T-helper 1 cell (primary cell): ENCODE measurements at regions not wholly inside any gene's neighbourhood (a gene's known extent, or its start where the extent isn't known, plus 50 kb on each side); places are given as distances from the start of the nearest gene placed in this dataset.

Experiments used
- DNase-seq, 5 donors: peaks; one replicate each; pipeline ENCODE4 v3.0.0-alpha.2; 2012 to 2020

DNA sequence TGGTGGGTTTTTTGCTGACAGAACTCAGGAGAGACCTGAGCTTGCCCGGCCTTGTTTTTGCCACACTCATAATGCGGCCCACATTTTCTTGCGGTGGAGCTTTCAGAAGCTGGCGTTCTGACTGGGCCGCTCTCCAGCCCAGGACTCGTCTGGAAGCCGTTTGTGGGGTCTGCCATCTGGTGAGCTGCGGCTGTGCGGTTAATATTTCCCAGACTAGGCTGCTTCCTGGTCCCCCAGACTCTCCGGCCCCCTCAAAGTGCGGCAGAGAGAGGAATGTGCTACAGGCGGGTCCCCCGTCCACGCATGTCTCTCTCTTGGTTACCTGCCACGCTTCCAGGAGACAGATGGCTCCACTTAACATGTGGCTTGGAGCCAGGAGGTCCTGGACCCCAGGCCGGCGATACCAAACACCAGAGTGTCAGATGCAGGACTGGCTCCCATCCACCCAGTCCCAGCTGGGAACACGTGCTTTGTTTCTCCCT, 128.9 kb upstream of the PMEPA1 start:
- DNase-seq: no peak

DNA sequence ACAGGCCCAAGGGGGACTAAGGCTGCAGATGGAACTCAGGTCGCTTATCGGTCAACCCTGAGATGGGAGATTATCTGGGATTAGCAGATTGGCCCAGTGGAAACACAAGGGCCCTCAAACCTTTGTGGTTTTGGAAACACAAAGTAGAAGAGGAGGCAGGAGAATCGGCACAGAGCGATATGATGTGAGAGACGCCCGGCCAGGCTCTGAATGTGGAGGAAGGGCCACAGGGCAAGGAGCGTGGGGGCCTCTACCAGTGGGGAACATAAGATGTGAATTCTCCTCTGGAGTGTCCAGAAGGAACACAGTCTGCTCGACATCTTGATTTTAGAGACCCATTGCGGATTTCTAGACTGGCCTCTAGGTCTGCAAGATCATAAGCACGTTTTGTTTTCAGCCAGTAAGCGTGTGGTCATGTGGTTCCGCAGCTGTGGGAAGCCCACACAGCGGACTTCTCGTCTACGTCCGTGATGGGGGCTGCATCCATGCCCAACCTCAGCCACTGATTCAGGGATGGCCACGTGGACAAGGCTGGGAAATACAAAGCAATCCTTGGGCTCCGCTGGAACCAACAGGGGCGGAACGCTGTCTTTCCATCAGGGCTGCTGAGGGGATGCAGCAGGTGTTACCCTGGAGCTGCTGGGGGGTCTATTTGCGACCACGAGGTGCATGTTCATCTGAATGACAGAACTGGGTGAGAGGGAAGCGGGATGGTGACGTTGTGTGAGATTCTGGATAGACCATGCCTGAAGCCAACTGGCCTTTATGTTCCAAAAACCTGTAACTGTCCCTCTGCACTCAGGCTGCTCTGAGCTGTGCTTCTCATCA, 127.6 kb upstream of the PMEPA1 start:
- no peak for DNase-seq

DNA sequence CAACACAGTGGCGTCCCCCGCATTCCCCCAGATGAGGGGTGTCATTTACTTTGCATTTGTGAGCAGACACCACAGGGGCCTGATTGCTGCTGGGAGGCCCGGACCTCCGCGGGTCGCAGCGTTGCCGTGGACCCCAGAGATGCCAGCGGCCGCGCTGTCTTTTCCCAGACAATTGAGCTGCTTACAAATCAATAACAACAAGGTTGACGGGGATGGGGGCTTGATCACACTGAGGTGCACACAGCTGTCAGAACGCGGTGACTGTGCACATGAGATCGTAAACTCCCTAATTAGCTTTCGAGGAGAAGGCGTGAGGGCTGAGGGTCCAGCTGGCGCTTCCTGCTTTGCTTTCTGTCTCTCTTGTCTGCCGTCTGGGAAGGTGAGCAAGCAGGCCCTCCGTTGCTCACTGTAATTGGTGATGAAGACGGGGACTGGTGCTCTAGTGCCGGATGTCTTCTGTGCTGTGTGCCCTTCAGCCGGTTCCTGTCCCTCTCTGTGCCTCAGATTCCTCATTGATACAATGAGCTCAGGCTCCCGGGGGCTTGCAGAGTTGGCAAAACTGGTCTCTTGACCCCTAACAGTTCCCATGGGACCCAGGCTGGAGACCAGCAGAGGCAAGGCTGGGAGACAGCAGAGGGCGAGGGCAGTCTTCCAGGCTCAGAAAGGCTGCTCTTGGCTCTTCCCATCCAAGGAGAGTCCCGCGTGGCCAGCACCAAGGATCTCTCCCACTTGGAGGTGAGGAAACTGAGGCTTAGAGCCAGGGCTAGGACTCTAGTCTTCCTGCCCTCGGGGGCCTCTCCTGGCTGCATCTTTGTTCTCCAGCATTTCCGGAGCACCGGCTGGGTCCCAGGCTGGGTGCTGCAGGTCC, 126.0 kb upstream of the PMEPA1 start:
- no peak for DNase-seq

DNA sequence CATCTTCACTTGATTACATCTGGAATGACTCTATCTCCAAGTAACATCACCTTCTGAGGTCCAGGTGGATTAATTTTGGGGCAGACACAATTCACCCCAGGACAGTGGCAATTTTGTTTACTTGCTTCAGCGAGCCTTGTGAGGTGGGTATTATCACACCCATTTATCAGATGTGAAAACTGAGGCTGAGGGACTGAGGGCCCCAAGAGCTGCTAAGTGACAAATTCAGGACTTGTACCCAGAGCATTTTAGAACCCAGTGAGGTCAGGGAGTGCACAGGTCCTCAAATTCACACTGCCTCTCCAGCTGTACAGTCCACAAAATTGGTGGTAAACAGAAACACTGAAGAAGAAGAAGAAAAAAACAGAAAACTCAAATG, 125.2 kb upstream of the PMEPA1 start:
- DNase-seq: no peak

DNA sequence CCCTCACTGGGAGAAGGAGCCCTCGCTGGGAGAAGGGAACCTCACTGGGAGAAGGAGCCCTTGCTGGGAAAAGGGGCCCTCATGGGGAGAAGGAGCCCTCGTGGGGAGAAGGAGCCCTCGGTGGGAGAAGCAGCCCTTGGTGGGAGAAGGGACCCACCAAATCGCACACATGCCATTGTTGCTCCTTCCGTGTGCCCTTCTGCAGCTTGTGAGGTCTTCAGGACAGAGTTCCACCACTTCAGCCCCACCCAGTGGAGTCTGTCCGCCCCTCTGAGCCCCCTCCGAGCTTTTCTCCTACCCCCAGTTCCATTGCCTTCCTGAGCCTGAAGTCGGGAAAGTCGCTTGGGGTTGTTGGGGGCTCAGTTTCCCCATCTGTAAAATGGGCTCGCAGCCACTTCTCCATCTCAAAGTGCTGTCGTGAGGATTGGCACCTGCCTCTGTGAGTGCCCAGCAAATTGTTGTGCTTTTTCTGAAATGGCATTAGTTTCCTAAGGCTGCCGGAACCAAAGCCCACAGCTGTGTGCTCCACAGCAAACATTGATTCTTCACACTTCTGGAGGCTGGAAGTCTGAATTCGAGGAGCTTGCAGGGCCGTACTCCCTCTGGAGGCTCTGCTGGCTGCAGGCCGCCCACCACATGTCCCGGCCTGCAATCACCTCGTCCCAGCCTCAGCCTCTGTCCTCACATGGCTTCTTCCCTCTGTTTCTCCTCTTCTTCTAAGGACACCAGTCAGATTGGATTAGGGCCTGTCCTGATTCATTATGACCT, 124.7 kb upstream of the PMEPA1 start:
- DNase-seq: no peak

DNA sequence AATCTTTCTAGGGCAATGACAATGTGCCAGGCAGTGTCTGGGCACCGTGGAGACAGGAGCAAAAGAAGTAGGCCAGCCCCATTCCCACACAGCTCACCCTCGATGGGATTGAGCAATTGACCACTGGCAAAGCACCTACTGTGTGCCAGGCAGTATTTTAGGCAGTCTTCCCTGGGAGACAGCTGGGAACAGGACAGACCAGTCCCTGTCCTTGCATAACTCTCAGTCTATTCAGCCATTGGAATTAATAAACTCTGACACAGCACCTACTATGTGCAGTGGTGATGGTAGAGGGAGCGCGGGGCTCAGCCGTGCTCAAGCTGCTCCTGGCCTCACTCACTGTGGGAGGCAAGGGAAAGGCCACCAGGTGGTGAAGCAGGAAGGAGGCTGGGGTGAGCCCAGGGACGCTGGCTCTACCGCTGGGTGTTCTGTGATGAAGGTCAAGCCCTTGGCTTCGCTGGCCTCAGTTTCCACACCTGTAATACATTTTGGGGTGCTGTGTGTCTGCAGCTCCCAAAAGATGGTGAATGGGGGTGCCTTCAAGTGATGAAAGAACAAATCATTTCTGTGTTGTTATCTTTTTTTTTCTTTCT, 122.3 kb upstream of the PMEPA1 start:
- DNase-seq: no peak

DNA sequence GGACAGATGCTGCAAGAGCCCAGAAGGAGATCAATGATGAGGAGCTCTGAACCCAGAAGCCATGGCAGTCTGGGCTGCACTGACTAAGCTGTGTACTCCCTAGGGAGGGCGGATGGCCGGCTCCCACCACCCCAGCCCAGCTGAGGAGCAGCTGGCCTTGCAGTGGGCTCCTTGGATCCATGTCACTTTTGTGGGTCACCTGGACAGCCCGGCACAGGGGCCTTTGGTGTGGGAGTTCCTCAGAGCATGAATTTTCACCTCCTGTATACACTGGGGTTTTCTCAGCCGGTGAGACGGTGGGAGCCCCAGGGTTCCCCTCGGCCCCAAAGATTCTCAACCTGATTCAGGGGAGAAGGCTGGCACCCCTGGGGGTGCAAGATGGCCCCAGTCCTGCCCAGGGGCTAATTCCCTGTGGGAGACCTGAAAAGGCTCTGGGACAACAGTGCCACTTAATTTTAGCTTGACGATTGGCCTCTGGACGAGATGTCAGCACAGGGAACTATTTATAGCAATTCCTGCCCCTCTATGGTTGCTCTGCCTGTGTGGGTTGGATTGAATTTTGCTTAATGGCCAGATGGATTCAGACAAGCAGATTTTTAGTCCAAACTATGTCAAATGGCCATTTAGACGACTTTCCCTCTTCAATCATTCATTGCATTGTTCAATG, 121.6 kb upstream of the PMEPA1 start:
- no peak for DNase-seq

DNA sequence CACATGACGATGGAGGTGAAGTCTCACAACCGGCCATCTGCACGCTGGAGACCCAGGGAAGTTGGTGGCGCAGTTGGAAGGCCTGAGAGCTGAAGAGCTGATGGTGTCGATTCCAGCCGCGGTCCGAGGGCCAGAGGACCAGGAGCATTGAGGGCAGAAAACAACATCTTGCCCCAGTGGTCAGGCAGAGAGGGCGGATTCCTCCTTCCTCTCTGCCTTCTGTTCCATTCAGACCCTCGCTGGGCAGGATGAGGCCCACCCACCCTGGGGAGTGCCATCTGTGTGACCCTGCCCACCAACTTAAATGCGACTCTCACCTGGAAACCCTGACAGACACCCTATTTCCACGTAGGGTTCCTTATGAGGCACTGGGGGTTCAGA, 120.7 kb upstream of the PMEPA1 start:
- no peak for DNase-seq

DNA sequence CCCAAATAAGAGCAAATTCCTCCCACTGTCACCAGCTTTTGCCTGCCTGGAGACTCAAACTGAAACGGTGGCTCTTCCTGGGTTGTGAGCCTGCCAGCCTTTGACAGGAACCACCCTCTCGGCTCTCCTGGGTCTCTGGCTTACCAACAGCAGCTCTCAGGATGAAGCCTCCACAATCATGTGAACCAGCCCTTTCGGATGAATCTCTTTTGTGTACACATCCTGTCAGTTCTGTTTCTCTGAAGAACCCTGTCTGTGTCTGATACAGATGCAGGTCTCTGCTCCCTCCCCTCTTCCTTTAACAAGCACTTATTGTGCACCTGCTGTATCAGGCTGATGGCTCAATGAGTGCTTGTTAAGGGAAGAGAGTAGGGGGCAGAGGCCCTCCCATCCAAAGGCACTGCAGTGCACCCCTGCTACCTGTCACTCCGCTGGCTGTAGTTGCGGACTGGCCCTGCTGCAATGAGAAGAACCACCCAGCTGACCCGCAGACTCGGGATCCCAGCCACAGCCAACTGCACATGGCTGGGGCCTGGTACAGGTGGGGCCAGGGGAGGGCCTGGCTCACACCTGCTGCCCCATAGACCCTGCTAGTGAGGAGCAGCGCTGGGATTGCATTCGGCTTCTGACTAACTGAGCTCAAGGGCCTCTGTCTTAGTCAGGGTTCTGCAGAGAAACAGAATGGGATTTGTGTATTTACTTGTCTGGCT, 120.1 kb upstream of the PMEPA1 start:
- no peak for DNase-seq

DNA sequence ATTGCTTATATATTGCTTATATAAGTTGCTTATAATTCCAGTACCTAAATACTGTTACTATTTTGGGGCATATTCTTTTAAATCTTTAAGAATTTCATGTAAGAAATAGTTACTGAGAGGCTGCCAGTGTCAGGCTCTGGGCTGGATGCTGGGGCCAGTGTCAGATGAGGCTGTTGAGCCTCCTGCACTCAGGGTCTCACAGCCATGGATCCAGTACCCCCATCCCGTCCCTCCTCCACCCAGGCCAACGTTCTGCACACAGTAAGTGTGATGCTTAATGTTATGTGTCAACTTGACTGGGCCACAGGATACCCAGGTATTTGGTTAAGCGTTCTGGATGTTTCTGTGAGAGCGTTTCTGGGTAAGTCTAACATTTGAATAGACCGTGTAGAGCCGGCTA, 119.5 kb upstream of the PMEPA1 start:
- no peak for DNase-seq

DNA sequence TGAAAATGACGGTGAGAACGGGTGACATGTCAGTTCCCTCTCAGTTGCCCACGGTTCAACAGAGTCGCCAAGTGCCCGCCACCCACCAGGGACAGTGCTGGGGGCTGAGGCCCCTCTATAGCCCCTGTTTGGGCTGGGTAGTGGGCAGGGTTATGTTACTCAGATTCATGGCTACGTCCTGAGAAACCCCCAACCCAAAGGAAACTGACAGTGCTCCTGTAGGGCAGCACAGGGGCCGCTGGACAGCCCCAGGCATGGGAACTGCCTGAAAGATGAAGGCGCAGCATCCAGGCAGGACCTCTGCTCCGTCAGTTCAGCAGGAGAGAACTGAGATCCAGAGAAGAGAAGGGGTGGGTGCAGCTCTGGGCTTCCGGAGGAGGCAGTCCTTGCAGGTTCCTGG, 118.9 kb upstream of the PMEPA1 start:
- no peak for DNase-seq

DNA sequence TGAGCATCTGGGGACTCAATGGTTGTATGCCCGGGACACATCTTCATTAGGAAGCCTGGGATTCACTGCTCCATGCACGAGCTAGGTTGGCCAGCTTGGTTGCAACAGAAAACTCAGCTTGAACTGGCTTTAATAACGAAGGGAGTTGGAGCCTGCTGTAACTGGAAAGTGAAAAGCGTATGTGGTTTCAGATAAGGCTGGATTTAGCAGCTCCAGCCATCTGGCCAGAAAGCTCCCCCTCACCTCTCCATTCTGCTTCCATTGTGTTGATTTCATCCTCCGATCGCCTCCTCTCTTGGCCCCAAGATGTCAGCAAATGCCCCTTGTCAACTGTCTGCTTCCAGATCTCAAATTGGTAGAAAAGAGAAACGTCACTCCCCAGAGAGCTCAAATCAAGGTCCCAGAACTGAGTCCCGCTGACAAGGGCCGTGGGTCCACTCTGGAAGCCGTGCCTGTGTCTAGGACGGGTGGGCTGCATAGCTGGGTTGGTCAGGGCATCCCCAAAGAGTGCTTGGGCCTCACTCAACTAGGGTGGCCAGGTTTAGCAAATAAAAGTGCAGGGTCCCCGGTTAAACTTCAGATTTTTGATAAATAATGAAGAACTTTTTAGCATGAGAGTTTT, 117.0 kb upstream of the PMEPA1 start:
- DNase-seq: no peak

DNA sequence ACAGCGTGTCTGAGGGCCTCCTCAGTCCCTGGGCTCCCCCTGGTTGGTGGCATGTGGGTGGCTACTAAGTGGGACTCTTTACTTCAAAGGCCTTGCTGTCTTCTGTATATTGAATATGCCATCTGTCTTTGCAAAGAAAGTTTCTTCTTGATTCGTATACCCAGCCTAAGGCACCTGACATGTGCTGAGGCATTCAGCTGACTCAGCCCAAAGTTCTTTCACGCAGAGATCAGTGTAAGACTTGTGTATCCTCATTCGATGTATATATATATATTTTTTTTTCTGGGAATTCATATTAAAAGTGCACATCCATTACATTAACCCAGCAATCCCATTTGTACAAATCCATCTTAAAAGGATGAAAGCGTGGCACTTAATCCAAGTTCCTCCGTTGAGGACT, 115.1 kb upstream of the PMEPA1 start:
- DNase-seq: no peak

DNA sequence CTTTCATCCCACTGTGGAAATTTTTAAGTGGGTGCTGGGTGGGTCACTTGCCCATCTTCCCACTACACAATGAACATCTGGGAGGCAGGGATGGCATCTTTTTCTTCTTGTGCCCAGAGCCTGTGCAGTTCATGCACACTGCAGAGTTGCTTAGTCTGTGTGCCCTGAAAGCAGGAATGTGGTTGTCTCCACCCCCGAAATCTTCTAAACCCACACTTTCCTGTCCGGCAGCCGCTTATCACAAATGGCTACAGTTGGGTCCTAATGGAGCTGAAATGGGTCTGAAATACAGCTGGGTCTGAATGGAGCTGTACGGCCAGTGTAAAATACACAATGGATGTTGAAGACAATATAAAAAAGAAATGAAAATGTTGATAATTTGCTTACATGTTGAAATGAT, 112.1 kb upstream of the PMEPA1 start:
- DNase-seq: no peak

DNA sequence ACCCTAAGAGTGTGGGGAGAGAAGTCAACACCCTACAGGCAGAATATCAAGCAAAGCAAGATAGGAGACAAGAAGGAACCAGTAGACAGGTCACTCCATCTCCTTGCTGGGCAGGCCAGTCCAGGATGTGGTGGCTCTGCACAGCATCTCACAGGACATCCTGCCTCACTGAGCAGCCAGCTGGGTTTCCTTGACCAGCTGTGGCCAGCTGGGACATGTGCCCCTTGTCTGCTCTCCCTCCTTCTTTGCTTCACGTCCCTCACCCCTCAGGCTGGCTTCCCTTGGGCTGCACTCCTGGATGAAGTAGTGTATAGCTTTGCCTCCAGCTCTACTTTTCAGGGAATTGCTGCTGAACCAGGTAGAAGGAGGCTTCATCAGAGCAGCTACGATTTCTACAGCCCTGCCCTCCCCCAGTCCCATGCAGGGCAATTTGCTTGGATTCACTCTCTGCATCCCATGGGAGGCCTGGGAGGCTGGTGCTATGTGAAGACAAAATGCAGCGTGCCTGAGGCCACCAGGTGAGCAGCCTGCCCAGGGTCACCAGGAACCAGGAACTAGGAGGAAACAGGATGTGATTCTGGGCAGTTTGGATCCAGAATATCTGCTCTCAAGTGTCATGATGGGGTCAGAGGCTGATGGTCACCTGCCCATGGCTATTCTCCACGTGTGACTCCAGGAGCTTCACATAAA, 110.0 kb upstream of the PMEPA1 start:
- no peak for DNase-seq

DNA sequence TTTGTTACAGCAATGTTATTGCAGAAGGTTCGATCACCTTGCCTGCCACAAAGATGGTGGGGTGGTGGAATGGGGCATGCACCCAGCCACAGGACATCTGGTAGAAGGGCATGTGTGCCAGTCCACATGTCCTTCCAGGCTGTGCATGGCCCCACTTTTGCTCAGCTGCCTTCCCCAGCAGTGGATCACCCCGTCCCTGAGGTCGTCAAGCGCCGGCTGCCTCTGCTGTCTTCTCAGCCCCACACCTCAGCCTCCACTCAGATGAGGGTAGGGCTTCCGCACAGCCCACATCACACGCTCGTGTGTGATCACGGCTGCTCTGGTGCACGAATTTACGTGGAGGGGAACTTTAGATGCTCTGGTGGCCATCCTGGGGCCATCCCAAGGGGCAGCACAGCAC, 109.5 kb upstream of the PMEPA1 start:
- DNase-seq: no peak

DNA sequence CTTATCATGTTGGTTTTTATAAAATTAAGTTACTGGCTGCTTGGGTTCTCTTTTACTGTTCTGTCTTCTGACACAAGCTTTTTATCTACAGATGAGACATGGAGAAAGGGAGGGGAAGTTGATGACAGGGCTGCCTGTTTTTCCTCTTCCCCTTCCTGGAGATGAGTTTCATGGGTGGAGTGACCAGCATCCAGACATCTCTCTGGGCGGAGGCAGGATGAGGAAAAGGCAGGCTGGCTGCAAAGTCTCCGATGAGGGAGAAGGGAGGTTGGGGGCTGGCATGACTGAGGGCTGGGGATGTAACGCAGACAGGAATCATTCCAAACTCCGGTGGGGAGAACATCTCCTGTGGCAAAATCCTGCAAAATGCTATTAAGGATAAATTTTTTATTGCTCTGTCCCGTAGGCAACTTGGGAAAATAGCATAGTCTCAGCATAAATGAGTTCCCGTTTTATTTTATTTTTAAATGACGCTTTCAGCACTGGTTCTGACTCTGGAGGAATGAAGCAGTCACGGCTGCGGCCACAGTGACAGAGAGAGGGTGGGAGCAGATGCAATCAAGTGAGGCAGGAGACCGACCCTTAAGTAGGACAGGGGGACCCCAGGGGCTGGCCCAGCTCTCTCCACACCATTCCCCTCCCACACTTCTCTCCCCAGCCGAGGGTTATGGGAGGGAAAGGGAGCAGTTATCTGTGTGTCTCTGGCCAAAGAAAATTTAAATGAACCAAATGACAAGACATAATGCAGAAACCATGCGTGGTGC, 108.8 kb upstream of the PMEPA1 start:
- no peak for DNase-seq

DNA sequence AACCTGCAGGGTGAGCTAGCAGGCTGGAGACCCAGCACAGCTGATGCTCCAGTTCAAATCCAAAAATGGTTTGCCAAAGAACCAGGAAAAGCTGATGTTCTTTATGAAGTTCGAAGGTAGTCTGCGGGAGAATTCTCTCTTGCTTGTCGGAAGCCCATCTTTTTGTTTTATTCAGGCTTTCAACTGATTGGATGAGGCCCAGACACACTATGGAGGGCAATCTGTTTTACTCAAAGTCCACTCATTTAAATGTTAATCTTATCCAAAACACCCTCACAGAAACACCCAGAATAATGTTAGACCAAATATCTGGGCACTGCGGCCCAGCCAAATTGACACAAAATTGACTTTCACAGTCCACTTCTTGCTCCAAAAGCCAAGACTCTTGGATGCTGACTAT, 105.6 kb upstream of the PMEPA1 start:
- DNase-seq: no peak

DNA sequence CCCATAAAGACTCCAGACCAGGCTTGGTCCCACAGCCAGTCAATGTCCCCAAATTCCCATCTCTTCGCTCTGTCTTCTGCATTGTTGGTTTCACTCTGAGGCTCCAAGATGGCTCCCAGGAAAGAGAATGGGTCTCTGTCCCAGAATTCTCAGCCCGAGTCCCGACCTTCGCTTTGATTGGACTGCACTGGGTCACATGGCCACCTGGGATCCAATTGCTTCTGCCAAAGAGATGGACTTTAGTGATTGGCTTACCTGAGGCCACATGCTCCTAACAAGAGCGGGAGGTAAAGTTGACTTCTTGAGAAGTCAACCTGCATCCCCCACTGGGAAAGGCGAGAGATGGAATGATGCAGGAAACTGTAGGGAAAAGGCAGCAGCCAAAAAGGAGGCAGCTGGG, 104.7 kb upstream of the PMEPA1 start:
- DNase-seq: no peak
